CD4-positive, alpha-beta T cell treated with Interleukin-21 for 1 hour (primary cell): ENCODE measurements at regions not wholly inside any gene's neighbourhood (a gene's known extent, or its start where the extent isn't known, plus 50 kb on each side); places are given as distances from the start of the nearest gene placed in this dataset.
"Not testable (repeated sequence)": the region's sequence is repeated elsewhere in the genome, so short reads cannot be mapped to it uniquely, and the experiment has no call there.

ENCODE experiments used
- DNase-seq: peaks from one replicate; pipeline ENCODE4 v3.0.0-alpha.2; 2020

GRCh38 chr1:60489916-60490480 is 416.4 kb upstream of the C1orf87 start:
- not testable (repeated sequence) for DNase-seq

- DNase-seq = no peak
Observed at GRCh38 chr1:60488847-60489246, 415.3 kb upstream of the C1orf87 start.

- DNase-seq = no peak
Observed at GRCh38 chr1:60487565-60488345, 414.2 kb upstream of the C1orf87 start.

GRCh38 chr1:60483509-60483908 is 409.9 kb upstream of the C1orf87 start:
- no peak for DNase-seq

- no peak for DNase-seq
Observed at GRCh38 chr1:60470246-60470645, 396.7 kb upstream of the C1orf87 start.

- no peak for DNase-seq
Observed at GRCh38 chr1:60463786-60464185, 390.2 kb upstream of the C1orf87 start.

GRCh38 chr1:60463146-60463545 is 389.6 kb upstream of the C1orf87 start:
- no peak for DNase-seq

GRCh38 chr1:60461925-60462595 is 388.5 kb upstream of the C1orf87 start:
- DNase-seq = no peak

- DNase-seq = no peak
Observed at GRCh38 chr1:60458111-60458510, 384.5 kb upstream of the C1orf87 start.

GRCh38 chr1:60449876-60450275 is 376.3 kb upstream of the C1orf87 start:
- DNase-seq = no peak

GRCh38 chr1:60448850-60449249 is 375.3 kb upstream of the C1orf87 start:
- no peak for DNase-seq

GRCh38 chr1:60444680-60445079 is 371.1 kb upstream of the C1orf87 start:
- no peak for DNase-seq

- no peak for DNase-seq
Observed at GRCh38 chr1:60436186-60436585, 362.6 kb upstream of the C1orf87 start.

- no peak for DNase-seq
Observed at GRCh38 chr1:60431593-60431992, 358.0 kb upstream of the C1orf87 start.

GRCh38 chr1:60430375-60430774 is 356.8 kb upstream of the C1orf87 start:
- DNase-seq = no peak

GRCh38 chr1:60428127-60428526 is 354.6 kb upstream of the C1orf87 start:
- DNase-seq = no peak

- no peak for DNase-seq
Observed at GRCh38 chr1:60427701-60428100, 354.1 kb upstream of the C1orf87 start.

- DNase-seq = no peak
Observed at GRCh38 chr1:60427194-60427593, 353.6 kb upstream of the C1orf87 start.

GRCh38 chr1:60425528-60425927 is 352.0 kb upstream of the C1orf87 start:
- DNase-seq = no peak

GRCh38 chr1:60423146-60423780 is 349.7 kb upstream of the C1orf87 start:
- no peak for DNase-seq

- no peak for DNase-seq
Observed at GRCh38 chr1:60421965-60422364, 348.4 kb upstream of the C1orf87 start.

GRCh38 chr1:60419023-60419422 is 345.5 kb upstream of the C1orf87 start:
- DNase-seq = no peak

GRCh38 chr1:60415696-60416095 is 342.1 kb upstream of the C1orf87 start:
- DNase-seq = no peak

GRCh38 chr1:60413091-60413490 is 339.5 kb upstream of the C1orf87 start:
- DNase-seq = no peak
